H1 (cell line): ENCODE measurements at regions not wholly inside any gene's neighbourhood (a gene's known extent, or its start where the extent isn't known, plus 50 kb on each side); places are given as distances from the start of the nearest gene placed in this dataset.

ENCODE experiments used
- FOSL1 ChIP-seq: IDR thresholded peaks from 2 replicates; pipeline ENCODE4 v1.6.1; 2011; ENCODE audit warnings: mild to moderate bottlenecking, low read depth, low read length, moderate library complexity; ENCODE audit not compliant: insufficient read depth
- KDM5A ChIP-seq: fragments of 200-600 bp; IDR thresholded peaks from 2 replicates; pipeline ENCODE4 v1.7.1; 2012; ENCODE audit warnings: mild to moderate bottlenecking, low read length, inconsistent platforms, mixed read lengths
- TAF7 ChIP-seq: optimal IDR thresholded peaks from 2 replicates; pipeline ENCODE3; 2011; ENCODE audit warnings: low read depth, mild to moderate bottlenecking, inconsistent platforms, low read length, moderate library complexity, borderline replicate concordance

DNA sequence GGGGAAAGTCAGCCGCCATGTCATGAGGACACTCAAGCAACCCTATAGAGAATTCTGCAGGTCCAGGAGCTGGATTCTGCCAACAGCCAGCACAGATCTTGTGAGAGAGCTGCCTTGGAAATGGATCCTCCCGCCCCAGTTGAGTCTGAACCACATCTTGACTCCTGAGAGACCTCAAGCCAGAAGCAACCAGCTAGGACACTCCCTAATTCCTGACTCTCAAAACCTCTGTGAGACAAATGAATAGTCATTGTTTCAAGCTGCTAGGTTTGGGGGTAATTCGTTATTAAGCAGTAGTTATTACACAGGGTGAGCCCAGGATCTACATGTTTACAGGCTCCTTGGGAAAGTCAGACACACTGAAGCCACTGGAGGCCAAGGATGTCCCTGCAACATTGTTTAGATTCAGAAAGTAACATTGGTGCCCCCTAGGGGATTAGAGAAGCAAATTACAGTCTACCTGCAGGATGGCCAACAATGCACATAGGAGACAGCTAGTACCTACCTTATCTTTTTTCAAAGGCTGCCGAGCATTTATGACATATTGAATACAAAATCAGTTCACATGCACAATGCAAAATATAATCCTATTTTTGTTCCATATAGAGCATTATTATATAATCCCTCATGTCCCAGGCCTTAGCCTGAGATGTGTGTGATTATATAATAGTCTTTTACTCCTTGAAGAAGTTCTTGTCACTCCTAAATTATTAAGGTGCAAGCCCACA, 57.9 kb upstream of the FICD start (continued):
- TF ChIP-seq FOSL1 (no peak), KDM5A (no peak), TAF7 (no peak)
